Esophagus muscularis mucosa (tissue), 4 donors: ENCODE measurements at regions not wholly inside any gene's neighbourhood (a gene's known extent, or its start where the extent isn't known, plus 50 kb on each side); places are given as distances from the start of the nearest gene placed in this dataset.

ENCODE experiments used
- DNase-seq: peaks from one replicate; pipeline ENCODE4 v3.0.0-alpha.2; 2017; ENCODE audit errors: extremely low spot score
- H3K27ac ChIP-seq, 4 donors: fragments of 200-600 bp; sonication (generic); replicated peaks in 1 of 4; 1 replicate in 3 of 4; 2 replicates in 1 of 4; pipeline ENCODE4 v1.5.1; 2016 to 2019; ENCODE audit warnings: mild to moderate bottlenecking in 1 of 4
- H3K27me3 ChIP-seq, 4 donors: fragments of 200-600 bp; sonication (generic); one replicate each; pipeline versions ENCODE4 v1.5.1 to v1.6.0; 2016 to 2019
- H3K36me3 ChIP-seq, 4 donors: fragments of 200-600 bp; sonication (generic); one replicate each; pipeline ENCODE4 v1.5.1; 2016 to 2019
- H3K4me1 ChIP-seq, 4 donors: fragments of 200-600 bp; sonication (generic); one replicate each; pipeline ENCODE4 v1.5.1; 2016 to 2019
- H3K4me3 ChIP-seq, 4 donors: fragments of 200-600 bp; sonication (generic); 1 replicate in 2 of 4; 2 replicates in 2 of 4; pipeline ENCODE4 v1.5.1; 2016 to 2019; ENCODE audit warnings: mild to moderate bottlenecking in 4 of 4, moderate library complexity in 1 of 4
- H3K9me3 ChIP-seq, 4 donors: fragments of 200-600 bp; sonication (generic); 1 replicate in 3 of 4; 2 replicates in 1 of 4; pipeline ENCODE4 v1.5.1; 2016 to 2019
- EP300 ChIP-seq: sonication (generic); formaldehyde crosslinking; IDR thresholded peaks from one replicate; pipeline ENCODE4 v1.6.1; 2017; ENCODE audit warnings: antibody characterized with exemption
- POLR2A ChIP-seq: fragments of 450-650 bp; IDR thresholded peaks from one replicate; pipeline ENCODE4 v1.6.1; 2017; ENCODE audit warnings: antibody characterized with exemption, moderate library complexity, mild to moderate bottlenecking, low read depth
- POLR2AphosphoS5 ChIP-seq, 2 donors: sonication (generic); formaldehyde crosslinking; IDR thresholded peaks; one replicate each; pipeline ENCODE4 v1.6.1; 2017; ENCODE audit warnings: antibody characterized with exemption in 2 of 2
- WGBS: methylation state at CpG from one replicate; pipeline ENCODE4 v1.1.5; 2018; 5-methylcytosine and 5-hydroxymethylcytosine counted together
- intact Hi-C: fragments of 100-400 bp; cut with DNase I; formaldehyde crosslinking; loops from one replicate; pipeline ENCODE4 v1.15.1; 2023
- TF ChIP-seq, protein P1 (sequence below), 3 experiments: fragments of 200-600 bp in 2 of 3; fragments of 450-650 bp in 1 of 3; sonication (generic) in 2 of 3; IDR thresholded peaks; one replicate each; pipeline ENCODE4 v1.5.1; 2017 to 2019; ENCODE audit warnings: antibody characterized with exemption in 3 of 3, mild to moderate bottlenecking in 2 of 3, moderate library complexity in 1 of 3

DNA sequence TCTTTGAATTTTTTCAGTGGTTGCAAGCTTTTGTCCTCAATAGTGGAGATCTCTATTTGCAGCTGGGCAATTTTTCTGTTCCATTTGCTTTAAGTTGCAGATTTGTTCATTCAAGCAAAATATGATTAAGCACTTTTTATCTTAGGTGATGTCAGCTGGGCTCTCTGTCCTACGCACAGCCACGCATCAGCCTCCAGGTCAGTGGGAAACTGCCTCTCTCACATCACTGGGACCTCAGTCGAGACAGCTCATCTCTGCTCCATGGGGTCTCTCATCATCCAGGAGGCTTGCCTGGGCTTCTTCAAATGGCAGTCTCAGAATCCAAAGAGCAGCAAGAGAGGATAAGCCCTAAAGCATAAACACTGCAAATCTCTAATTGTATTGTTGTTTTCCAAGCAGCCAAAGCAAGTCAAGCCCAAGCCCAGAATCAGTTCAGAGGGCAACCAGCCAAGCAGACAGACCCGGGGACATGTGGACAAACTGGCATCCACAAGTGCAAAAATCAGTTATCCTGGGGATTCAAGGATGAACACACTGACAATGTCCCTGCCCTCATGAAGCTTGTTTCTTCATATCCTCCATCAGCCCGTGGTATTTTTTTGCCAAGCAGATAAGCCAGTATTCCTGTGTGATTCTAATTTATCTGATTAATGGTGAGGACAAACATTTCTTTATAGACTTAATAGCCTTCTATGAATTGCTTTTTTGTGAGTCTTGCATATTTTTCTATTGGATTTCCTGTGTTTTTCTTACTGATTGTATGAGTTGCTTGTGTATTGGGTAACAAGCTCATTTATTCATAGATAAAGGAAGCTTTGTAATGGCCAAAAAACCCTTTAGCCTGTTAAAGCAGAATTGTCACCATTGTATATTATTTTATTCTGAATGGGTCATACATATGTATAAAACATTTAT, 262.5 kb downstream of the GXYLT1 start:
- TF ChIP-seq POLR2AphosphoS5 (IDR thresholded peaks at IDR 0.05) (no peak), POLR2A (no peak), EP300 (no peak)
- TF ChIP-seq, protein P1, sequence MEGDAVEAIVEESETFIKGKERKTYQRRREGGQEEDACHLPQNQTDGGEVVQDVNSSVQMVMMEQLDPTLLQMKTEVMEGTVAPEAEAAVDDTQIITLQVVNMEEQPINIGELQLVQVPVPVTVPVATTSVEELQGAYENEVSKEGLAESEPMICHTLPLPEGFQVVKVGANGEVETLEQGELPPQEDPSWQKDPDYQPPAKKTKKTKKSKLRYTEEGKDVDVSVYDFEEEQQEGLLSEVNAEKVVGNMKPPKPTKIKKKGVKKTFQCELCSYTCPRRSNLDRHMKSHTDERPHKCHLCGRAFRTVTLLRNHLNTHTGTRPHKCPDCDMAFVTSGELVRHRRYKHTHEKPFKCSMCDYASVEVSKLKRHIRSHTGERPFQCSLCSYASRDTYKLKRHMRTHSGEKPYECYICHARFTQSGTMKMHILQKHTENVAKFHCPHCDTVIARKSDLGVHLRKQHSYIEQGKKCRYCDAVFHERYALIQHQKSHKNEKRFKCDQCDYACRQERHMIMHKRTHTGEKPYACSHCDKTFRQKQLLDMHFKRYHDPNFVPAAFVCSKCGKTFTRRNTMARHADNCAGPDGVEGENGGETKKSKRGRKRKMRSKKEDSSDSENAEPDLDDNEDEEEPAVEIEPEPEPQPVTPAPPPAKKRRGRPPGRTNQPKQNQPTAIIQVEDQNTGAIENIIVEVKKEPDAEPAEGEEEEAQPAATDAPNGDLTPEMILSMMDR (IDR thresholded peaks at IDR 0.05): no peak
- 82% methylated on average over 4 of the region's 5 CpGs for WGBS
- intact Hi-C loops: no loop called here
- Histone ChIP-seq H3K27me3 (no peaks in the 10 kb centered on the region), H3K27ac (no peak overlapping the region), H3K4me3 (no peak overlapping the region), H3K9me3 (no peaks in the 10 kb centered on the region), H3K4me1 (no peaks in the 10 kb centered on the region), H3K36me3 (no peaks in the 10 kb centered on the region)
- no peak for DNase-seq

- H3K4me1 ChIP-seq: no peaks in the 10 kb centered on the region
- WGBS: 53% methylated on average over 2 of the region's 2 CpGs
- H3K9me3 ChIP-seq: peaks cover 0 to 5% (median 2%) of the 10 kb centered on the region in 4 donors
- no peak overlapping the region for H3K27ac ChIP-seq
- H3K27me3 ChIP-seq: no peaks in the 10 kb centered on the region
- intact Hi-C loops: no loop called here
- H3K36me3 ChIP-seq: no peaks in the 10 kb centered on the region
- no peak overlapping the region for H3K4me3 ChIP-seq
- no peak for DNase-seq
- TF ChIP-seq POLR2A: no peak
- TF ChIP-seq POLR2AphosphoS5 (IDR thresholded peaks at IDR 0.05): no peak
- TF ChIP-seq, protein P1 (IDR thresholded peaks at IDR 0.05): no peak
- TF ChIP-seq EP300: no peak
These were observed 275.2 kb downstream of the GXYLT1 start for GRCh38 chr12:41869432-41869831.

DNA sequence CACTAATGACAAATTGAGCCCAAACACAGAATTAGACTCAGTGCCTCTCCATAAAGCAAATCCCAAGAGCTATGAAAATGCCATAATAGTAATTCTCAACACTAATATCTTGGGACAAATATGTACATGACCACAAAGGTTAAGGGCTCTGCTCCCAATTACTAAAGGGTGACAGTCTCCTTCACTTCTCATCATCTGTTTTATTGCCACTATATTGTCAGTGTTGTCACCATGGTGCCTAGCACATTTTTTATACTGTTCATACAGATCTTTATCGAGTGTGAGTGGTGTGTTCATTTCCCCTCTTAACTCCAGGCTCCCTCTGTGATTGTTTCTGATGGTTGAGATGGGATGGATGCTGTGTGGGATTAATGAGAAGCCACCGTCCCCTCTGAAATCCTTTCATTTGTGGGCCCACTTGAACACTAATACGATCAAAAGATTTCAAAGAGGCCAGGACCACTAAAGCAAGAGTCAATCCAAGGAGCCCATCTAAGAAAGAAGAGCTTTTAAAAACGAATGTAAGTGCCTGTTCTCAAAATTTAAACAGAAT, 277.7 kb downstream of the GXYLT1 start:
- Histone ChIP-seq H3K9me3 (peaks cover 0 to 5% (median 2%) of the 10 kb centered on the region in 4 donors), H3K36me3 (no peaks in the 10 kb centered on the region), H3K27ac (no peak overlapping the region), H3K4me1 (no peaks in the 10 kb centered on the region), H3K4me3 (no peak overlapping the region), H3K27me3 (no peaks in the 10 kb centered on the region)
- TF ChIP-seq EP300: no peak
- no peak for TF ChIP-seq POLR2AphosphoS5 (IDR thresholded peaks at IDR 0.05)
- TF ChIP-seq, protein P1 (IDR thresholded peaks at IDR 0.05): no peak
- TF ChIP-seq POLR2A: no peak
- 86% methylated on average over 4 of the region's 4 CpGs for WGBS
- DNase-seq: no peak
- intact Hi-C loops: no loop called here

DNA sequence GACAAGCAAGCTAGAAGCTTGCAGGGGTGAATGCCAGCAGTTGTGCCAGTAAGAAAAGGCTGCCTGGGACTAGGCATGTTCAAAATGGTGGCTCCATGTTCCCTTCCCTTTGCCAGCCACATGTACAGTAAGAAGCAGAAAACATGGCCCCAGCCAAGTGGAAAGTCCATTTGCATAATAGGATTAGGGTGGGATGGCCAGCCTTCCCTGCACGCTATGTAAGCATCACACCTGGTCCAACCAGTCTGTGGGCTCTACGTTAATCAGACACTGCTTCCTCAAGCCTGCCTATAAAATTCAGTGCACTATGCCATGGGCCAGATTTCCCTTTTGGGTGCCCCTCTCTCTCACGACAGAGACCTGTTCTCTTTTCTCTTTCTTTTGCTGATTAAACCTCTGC, 288.4 kb downstream of the GXYLT1 start:
- whole genome bisulfite sequencing: 89% methylated on average over 3 of the region's 3 CpGs
- no peaks in the 10 kb centered on the region for H3K36me3 ChIP-seq
- DNase-seq: no peak

More for the DNA sequence above, 288.4 kb downstream of the GXYLT1 start:
- Histone ChIP-seq H3K27ac (no peak overlapping the region), H3K27me3 (no peaks in the 10 kb centered on the region), H3K9me3 (no peaks in the 10 kb centered on the region), H3K4me1 (no peaks in the 10 kb centered on the region), H3K4me3 (no peak overlapping the region)
- TF ChIP-seq POLR2A (no peak), POLR2AphosphoS5 (IDR thresholded peaks at IDR 0.05) (no peak), EP300 (no peak)
- TF ChIP-seq, protein P1 (IDR thresholded peaks at IDR 0.05): no peak
- intact Hi-C loops: no loop called here
